Peyer's patch (tissue), 4 donors: ENCODE measurements at regions not wholly inside any gene's neighbourhood (a gene's known extent, or its start where the extent isn't known, plus 50 kb on each side); places are given as distances from the start of the nearest gene placed in this dataset.

ENCODE experiments used
- POLR2A ChIP-seq, 2 donors: fragments of 450-650 bp; IDR thresholded peaks; one replicate each; pipeline ENCODE4 v1.5.1; 2017; ENCODE audit warnings: antibody characterized with exemption in 2 of 2, mild to moderate bottlenecking in 2 of 2, moderate library complexity in 2 of 2
- TF ChIP-seq, protein P1 (sequence below), 6 experiments: fragments of 450-650 bp in 4 of 6; fragments of 200-600 bp in 2 of 6; sonication (generic) in 1 of 6; IDR thresholded peaks; one replicate each; pipeline ENCODE4 v1.5.1; 2017 to 2019; ENCODE audit warnings: antibody characterized with exemption in 6 of 6, mild to moderate bottlenecking in 3 of 6, moderate library complexity in 1 of 6

DNA sequence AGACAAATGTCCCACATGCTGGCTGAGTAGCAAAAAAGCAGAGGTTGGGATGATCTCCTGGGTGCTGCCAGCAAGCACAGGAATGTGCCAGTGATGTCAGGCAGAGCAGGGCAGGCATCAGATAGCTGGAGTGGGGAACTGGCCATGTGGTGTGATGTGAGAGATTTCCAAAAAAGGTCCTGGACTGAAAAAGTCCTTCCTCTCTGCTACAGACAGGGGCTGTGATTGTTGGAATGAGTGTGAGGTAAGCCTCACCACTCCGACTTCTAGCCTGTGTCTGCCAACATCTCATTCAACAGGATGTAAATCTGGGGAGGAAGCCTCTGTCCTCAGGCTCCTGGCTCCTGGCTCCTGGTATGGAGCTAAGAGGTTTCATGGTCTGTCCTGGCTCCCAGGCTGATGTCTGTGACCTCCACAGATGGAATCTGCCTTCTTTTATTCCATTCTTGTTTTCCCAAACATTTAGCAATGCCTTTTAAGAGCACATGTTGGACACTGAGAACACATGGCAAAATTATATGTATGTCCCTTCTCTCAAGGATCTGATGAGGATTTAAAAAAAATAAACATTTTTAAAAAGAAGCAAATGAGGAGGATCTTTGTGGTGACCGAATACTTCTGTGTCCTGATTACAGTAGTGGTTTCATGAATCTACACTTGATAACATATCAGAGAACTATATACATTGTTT lies 50.1 kb upstream of the STK38L start:
- TF ChIP-seq, protein P1, sequence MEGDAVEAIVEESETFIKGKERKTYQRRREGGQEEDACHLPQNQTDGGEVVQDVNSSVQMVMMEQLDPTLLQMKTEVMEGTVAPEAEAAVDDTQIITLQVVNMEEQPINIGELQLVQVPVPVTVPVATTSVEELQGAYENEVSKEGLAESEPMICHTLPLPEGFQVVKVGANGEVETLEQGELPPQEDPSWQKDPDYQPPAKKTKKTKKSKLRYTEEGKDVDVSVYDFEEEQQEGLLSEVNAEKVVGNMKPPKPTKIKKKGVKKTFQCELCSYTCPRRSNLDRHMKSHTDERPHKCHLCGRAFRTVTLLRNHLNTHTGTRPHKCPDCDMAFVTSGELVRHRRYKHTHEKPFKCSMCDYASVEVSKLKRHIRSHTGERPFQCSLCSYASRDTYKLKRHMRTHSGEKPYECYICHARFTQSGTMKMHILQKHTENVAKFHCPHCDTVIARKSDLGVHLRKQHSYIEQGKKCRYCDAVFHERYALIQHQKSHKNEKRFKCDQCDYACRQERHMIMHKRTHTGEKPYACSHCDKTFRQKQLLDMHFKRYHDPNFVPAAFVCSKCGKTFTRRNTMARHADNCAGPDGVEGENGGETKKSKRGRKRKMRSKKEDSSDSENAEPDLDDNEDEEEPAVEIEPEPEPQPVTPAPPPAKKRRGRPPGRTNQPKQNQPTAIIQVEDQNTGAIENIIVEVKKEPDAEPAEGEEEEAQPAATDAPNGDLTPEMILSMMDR (IDR thresholded peaks at IDR 0.05) = no peak
- TF ChIP-seq POLR2A (IDR thresholded peaks at IDR 0.05) = no peak
